DND-41 (cell line): ENCODE measurements at regions not wholly inside any gene's neighbourhood (a gene's known extent, or its start where the extent isn't known, plus 50 kb on each side); places are given as distances from the start of the nearest gene placed in this dataset.

Experiments
- EZH2 ChIP-seq: IDR thresholded peaks from 3 replicates; pipeline ENCODE4 v1.6.1; 2012; ENCODE audit warnings: borderline replicate concordance, low read depth, mild to moderate bottlenecking, moderate library complexity, low read length, inconsistent platforms; ENCODE audit not compliant: severe bottlenecking
- TF ChIP-seq, protein P1 (sequence below): IDR thresholded peaks from 2 replicates; pipeline ENCODE4 v1.5.1; 2012; ENCODE audit warnings: borderline replicate concordance, low read length, moderate library complexity, mild to moderate bottlenecking; ENCODE audit not compliant: poor library complexity, severe bottlenecking; ENCODE audit errors: extremely low read depth

GRCh38 chr2:2748399-2749205, 417.5 kb upstream of the MYT1L start:
- no peak for TF ChIP-seq EZH2
- TF ChIP-seq, protein P1, sequence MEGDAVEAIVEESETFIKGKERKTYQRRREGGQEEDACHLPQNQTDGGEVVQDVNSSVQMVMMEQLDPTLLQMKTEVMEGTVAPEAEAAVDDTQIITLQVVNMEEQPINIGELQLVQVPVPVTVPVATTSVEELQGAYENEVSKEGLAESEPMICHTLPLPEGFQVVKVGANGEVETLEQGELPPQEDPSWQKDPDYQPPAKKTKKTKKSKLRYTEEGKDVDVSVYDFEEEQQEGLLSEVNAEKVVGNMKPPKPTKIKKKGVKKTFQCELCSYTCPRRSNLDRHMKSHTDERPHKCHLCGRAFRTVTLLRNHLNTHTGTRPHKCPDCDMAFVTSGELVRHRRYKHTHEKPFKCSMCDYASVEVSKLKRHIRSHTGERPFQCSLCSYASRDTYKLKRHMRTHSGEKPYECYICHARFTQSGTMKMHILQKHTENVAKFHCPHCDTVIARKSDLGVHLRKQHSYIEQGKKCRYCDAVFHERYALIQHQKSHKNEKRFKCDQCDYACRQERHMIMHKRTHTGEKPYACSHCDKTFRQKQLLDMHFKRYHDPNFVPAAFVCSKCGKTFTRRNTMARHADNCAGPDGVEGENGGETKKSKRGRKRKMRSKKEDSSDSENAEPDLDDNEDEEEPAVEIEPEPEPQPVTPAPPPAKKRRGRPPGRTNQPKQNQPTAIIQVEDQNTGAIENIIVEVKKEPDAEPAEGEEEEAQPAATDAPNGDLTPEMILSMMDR: no peak
